Sciatic nerve (tissue), 2 donors: ENCODE measurements at regions not wholly inside any gene's neighbourhood (a gene's known extent, or its start where the extent isn't known, plus 50 kb on each side); places are given as distances from the start of the nearest gene placed in this dataset.
"Not testable (repeated sequence)": the region's sequence is repeated elsewhere in the genome, so short reads cannot be mapped to it uniquely, and the experiment has no call there.

Experiments
- ATAC-seq: fragments of 200-7000 bp; cut with Tn5 transposase; one replicate; pipeline ENCODE4 v1.9.1; 2020; ENCODE audit warnings: mild to moderate bottlenecking, moderate library complexity
- DNase-seq: peaks from one replicate; pipeline ENCODE4 v3.0.0-alpha.2; 2020; ENCODE audit warnings: low spot score
- intact Hi-C: fragments of 100-400 bp; cut with DNase I; formaldehyde crosslinking; loops from one replicate; pipeline ENCODE4 v1.14.2; 2022
- donor health status: DM: no; HTN: no; CAD: no.
- donor health status: DM: no; HTN: no; CAD: no.

DNA sequence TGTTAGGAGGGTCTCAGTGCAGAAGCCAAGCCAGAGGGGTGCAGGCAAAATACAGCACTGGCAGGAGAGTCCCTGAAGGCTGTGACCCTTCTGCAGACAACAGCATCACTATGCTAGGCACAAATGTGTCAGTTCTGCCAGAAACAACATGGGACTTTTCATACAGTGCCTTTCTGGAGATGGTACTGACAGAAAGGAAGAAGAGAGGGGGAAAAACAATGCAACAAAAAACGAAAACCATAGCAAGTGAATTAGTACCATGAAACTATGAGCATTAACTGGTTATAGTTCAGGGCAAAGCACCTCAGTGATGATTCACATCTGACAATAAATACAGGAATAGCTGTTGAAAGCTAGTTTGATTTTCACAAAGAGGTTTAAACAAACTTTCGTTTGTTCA lies 140.8 kb upstream of the NBPF11 start:
- DNase-seq: no peak
- intact Hi-C loops: no loop called here
- no peak for ATAC-seq

DNA sequence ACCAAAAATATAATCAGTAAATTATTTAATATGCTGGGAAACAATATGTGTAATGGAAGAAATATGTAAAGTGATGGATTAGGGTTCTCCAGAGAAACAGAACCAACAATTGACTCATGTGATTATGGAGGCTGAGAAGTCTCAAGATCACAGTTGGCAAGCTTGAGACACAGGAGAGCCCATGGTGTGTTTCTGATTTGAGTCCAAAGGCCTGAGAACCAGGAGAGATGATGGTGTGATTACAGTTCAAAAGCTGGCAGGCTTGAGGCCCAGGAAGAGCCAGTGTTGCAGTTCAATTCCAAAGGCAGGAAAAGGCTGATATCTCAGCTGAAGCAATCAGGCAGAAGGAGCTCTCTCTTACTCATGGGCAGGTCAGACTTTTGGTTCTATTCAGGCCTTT lies 138.8 kb upstream of the NBPF11 start:
- DNase-seq (no peak), ATAC-seq (no peak)
- intact Hi-C loops: no loop called here

DNA sequence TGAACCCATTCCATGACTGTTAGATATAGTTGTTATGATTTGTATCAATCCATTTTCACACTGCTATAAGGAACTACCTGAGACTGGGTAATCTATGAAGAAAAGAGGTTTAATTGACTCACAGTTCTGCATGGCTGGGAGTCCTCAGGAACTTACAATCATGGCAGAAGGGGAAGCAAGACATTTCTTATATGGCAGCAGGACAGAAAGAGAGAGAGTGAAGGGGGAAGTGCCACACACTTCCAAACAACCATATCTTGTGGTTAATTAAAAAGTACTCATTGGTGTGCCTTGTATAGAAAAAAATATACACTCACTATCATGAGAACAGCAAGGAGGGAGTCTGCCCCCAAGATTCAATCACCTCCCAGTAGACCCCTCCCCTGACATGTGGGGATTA lies 137.6 kb upstream of the NBPF11 start:
- DNase-seq (no peak), ATAC-seq (no peak)
- intact Hi-C loops: no loop called here

GRCh38 chr1:148285946-148286345 lies 133.9 kb upstream of the NBPF11 start:
- ATAC-seq, intact Hi-C loops, DNase-seq: not testable (repeated sequence)

DNA sequence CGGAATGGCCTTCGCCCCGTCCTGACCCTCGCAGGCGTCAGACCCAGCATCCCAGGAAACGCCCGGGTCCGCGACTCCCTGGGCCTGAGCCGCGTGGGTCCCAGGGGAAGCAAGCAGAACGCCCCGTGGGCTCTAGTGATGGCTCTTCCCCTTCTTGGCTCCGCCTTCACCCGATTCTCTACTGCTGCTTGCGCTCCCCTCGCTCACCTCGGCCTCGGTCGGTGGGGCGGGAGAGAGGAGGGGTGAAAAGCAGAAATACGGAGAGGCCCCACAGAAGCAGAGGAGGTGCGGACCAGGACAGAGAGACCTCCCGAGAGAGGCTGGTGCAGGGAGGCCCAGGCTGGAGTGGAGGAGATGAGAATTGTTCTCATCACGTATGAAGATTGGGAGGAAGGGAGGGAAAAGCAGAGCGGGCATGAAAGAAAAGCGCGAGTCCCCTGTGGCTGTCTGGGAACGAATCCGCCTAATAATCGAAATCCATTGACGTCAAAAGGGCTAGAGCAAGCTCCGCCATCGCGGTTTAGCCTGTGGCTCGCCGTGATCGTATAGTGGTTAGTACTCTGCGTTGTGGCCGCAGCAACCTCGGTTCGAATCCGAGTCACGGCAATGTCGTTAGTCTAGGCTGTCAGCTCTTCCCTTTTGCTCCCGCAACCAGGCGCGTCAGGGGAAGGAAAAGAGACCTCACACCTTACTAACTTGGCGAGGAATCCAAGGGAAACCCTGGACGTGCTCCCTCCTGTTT lies 128.9 kb upstream of the NBPF11 start:
- intact Hi-C loops, DNase-seq: not testable (repeated sequence)
- ATAC-seq: peak; percentile 92

GRCh38 chr1:148279002-148279542 lies 127.0 kb upstream of the NBPF11 start:
- intact Hi-C loops, DNase-seq, ATAC-seq: not testable (repeated sequence)

- intact Hi-C loops, ATAC-seq, DNase-seq: not testable (repeated sequence)
Measured at GRCh38 chr1:148277865-148278279, 125.8 kb upstream of the NBPF11 start.

- ATAC-seq, DNase-seq, intact Hi-C loops: not testable (repeated sequence)
Measured at GRCh38 chr1:148267066-148267465, 115.0 kb upstream of the NBPF11 start.

DNA sequence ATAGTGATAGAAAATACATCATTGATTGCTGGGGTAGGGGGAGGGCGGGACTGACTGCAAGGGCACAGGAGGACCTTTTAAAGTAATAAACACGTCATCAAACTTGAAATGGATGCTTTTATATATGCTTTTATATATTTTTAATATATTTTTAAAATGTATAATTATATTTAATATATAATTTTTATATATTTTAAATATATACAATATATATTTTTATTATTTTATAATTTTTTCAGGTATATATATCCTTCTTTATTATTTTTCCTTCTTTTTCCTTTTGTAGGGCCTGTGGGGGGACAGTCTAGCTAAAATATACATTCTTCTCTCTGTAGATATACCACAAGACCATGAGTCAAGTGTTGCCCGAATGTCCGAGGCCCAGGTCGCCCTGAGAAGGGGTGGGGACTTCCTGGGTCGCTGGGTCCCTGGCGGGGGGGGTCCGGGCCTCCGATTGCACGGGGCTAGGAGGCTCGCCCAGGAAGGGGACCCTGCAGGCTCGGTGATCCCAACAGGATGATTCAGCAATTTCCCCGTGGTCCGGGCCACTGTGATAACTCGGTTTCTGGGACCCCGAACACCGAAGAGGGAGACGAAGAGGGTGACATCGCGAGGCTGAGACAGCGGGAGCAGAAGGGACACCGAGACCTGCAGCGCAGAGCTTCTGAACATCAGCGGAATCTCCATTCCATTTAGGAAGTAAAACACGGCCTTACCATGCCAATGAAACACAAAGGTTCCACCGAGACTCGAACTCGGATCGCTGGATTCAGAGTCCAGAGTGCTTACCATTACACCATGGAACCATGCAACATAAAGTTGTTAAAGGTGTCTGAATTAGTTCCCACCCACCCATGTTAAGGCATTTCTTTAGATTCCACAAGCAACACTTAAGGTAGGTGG lies 112.5 kb upstream of the NBPF11 start:
- ATAC-seq (no peak), DNase-seq (no peak)
- intact Hi-C loops: no loop called here

- intact Hi-C loops: no loop called here
- no peak for ATAC-seq
- no peak for DNase-seq
Measured at GRCh38 chr1:148263906-148264255, 111.8 kb upstream of the NBPF11 start.

- ATAC-seq (peak; percentile 48), DNase-seq (peak; percentile 62)
- intact Hi-C loops: no loop called here
Measured at GRCh38 chr1:148263128-148263905, 111.2 kb upstream of the NBPF11 start.

- DNase-seq, intact Hi-C loops, ATAC-seq: not testable (repeated sequence)
Measured at GRCh38 chr1:148261684-148262083, 109.6 kb upstream of the NBPF11 start.

- ATAC-seq, intact Hi-C loops: not testable (repeated sequence)
Measured at GRCh38 chr1:148257886-148258285, 105.8 kb upstream of the NBPF11 start.

DNA sequence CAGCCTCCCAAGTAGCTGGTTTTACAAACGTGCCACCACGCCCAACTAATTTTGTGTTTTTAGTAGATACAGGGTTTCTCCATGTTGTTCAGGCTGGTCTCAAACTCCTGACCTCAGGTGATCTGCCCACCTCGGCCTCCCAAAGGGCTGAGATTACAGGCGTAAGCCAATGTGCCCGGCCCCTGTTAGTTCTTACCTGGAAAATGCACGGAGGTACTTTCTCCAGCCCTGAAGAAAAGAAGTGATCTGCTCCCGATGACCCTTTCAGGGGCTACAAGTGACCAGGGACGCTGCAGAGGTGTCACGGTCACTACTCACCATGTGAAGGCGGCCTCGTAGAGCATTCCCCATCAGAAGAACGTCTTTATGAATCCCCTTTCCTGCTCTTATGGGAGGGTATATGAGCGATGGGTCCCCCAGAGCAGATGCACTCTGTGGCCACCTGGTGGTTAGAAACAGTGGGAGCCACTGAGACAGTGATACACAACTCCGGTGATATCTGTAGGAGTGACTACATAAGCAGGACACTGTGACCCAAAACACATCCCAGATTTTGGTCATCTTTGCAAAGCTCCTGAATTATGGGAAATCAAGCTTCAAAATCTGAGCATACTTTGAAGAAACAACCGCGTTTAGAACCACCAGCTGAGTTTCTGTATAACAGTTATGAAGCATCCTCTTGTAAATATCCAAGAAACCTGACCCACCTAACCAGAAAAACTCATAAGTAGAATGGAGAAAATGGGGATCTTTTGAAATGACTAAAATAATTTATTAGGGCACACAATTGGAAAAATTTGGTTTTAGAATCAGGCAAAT lies 102.7 kb upstream of the NBPF11 start:
- DNase-seq, ATAC-seq, intact Hi-C loops: not testable (repeated sequence)

More at GRCh38 chr1:148257886-148258285, 105.8 kb upstream of the NBPF11 start:
- DNase-seq: not testable (repeated sequence)

DNA sequence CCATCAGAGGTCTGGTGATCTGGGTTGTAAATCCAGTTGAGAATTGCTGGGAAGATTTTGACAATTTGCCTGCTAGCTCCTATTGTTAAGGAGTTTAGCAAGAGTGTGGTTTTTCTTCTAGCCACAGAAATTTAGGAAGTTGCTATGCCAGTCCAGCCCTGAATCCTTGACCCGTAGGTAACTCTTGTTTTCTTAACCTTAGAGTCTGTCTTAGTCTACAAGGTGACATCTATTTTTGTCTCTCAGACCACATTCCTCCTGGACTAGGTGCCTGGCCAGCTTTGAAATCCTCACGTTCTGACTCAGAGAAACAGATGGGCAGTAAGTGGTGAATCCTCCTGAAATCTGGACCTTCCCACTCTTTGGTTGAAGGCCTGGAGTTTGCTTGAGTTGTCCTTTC lies 101.7 kb upstream of the NBPF11 start:
- ATAC-seq, DNase-seq, intact Hi-C loops: not testable (repeated sequence)

GRCh38 chr1:148248798-148249197 lies 96.7 kb upstream of the NBPF11 start:
- DNase-seq, intact Hi-C loops, ATAC-seq: not testable (repeated sequence)

- DNase-seq: not testable (repeated sequence)
- ATAC-seq: peak; percentile 65
Measured at GRCh38 chr1:148246258-148246861, 94.3 kb upstream of the NBPF11 start.

GRCh38 chr1:148245843-148246242 lies 93.8 kb upstream of the NBPF11 start:
- intact Hi-C loops, DNase-seq, ATAC-seq: not testable (repeated sequence)

More at GRCh38 chr1:148246258-148246861, 94.3 kb upstream of the NBPF11 start:
- intact Hi-C loops: not testable (repeated sequence)
